GM19372 (cell line): ENCODE measurements at regions not wholly inside any gene's neighbourhood (a gene's known extent, or its start where the extent isn't known, plus 50 kb on each side); places are given as distances from the start of the nearest gene placed in this dataset.

Experiments
- ATAC-seq: cut with Tn5 transposase; IDR thresholded peaks from one replicate; pipeline ENCODE4 v1.9.1; 2021; ENCODE audit warnings: mild to moderate bottlenecking, low read depth, moderate library complexity; ENCODE audit not compliant: unreplicated experiment

DNA sequence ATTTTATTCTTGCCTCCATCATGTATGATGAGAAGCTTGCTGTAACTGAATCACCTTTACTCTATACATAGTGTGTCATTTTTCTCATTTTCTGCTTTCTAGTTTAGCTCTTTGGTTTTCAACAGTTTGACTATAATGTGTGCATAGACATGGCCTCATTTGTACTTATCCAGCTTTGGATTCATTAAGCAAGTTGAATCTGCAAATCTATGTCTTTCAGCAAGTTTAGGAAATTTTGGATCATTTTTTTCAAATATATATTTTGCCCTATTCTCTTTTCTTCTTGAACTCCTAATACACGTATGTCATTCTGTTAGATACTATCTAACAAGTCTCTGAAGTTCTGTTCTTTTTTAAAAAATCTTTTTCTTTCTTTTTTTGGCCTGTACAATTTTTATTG lies 57.8 kb downstream of the PRLHR start:
- ATAC-seq: no peak

DNA sequence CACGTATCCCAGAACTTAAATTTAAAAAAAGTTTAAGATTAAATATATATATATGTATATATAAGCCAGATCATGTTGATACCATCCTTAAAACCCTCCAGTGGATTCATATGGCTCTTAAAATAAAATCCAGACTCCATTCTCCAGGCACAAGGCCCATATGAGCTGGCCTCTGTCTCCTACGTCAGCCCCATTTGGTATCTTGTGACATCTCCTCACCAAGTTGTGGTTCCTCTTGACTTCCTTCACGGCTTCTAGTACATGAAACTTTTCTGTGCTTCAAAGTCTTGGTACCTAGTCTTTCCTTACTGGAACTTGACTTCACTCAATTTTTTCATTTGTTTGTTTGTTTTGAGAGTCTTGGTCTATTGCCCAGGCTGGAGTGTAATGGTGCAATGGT lies 61.3 kb downstream of the PRLHR start:
- ATAC-seq: no peak

DNA sequence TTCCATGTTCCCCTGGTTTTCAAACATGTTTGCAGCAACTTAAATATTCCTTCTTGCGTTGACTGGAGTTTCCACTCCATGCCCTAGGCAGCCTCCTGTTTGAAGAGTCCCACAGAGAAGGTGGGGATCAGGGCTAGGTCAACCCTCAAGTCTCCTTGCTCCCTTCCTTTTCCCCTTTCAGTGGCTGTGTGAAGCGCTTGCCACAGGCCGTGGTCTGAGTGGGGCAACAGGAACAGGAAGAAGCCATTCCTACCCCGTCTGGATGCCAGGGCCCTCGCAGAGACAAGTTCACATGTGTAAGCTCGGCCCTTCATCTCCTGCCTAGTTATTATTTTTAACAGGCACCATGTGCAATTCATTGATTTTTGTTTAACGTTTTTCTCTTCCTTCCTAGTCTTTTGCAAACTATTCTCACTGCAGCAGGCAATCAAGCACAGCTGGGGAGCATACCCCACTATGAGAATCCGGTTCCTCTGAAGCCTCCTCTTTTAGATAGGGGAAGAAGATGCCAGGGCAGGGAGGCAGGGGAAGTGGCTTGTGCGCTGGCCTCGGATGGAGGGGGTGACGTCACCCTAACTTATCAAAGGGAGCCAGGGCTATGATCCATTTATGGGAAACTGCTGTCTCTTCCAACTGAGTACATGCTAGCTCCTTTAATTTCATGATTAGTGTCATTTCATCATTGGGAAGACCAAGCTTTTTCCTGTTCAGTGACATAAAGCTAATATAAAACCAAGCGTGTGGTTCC lies 64.2 kb downstream of the PRLHR start:
- no peak for ATAC-seq

DNA sequence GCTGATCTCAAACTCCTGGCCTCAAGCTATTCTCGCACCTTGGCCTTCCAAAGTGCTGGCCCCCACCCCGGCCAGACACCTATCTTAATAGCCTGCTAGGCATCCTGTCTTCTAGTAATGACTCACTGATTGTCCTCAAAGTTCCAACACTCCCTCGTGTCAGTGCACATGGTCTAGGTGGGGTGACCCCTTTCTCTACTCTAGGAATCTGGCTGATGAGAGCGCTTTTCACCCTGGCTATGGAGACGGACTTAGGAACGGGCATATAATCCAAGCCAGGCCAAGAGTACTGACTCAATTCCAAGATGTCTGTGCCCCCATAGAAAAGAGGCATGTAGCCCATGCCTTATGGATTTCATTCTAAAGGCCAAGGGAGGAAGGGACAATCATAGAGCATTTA lies 67.0 kb downstream of the PRLHR start:
- no peak for ATAC-seq

DNA sequence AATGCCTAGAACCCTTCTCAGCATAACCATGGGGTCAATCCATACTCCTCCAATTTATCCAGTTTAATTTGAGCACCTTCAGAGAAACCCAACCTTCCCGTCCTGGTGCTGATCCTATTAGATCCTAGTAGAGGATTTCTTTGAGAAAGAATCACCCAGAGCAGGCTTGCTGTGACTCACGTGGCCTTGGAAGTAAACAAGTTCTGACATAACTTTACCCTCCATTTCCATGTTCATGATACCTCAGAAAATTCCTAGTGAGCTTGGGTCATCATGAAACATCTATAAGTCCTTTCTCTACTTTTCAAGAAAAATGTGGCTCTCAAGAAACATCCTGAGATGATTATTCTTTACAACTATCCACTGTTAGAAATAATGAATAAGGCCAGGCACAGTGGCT lies 71.7 kb downstream of the PRLHR start:
- no peak for ATAC-seq

DNA sequence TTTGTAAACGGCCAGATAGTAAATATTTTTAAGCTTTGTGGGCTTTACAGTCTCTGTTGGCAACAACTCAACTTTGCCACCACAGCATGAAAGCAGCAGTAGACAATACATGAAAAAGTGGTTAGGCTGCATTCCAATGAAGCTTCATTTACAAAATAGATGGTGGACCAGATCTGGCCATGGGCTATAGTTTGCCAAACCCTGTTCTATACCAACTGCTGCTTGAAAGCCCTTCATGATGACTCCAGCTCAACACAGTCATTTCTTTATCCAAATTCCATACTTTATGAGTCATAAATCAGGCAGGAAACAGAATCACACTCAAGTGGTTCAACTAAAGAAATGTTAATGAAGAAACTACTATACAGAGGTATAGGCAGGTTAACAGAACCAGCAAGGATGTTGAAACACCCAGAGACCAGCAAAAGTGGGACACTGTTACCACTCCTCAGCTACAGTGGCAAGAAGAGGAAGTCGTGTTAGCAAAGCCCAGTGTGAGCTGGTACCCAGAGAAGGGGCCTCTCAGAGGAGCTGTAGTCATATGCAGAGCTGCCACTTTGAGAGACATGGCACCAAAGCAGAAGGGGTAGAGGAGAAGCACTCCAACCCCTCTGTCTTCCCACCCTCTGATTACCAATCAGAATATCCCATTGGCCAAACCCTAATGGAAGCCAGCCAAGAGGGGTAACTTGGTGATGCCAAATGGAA lies 72.5 kb downstream of the PRLHR start:
- ATAC-seq: no peak

DNA sequence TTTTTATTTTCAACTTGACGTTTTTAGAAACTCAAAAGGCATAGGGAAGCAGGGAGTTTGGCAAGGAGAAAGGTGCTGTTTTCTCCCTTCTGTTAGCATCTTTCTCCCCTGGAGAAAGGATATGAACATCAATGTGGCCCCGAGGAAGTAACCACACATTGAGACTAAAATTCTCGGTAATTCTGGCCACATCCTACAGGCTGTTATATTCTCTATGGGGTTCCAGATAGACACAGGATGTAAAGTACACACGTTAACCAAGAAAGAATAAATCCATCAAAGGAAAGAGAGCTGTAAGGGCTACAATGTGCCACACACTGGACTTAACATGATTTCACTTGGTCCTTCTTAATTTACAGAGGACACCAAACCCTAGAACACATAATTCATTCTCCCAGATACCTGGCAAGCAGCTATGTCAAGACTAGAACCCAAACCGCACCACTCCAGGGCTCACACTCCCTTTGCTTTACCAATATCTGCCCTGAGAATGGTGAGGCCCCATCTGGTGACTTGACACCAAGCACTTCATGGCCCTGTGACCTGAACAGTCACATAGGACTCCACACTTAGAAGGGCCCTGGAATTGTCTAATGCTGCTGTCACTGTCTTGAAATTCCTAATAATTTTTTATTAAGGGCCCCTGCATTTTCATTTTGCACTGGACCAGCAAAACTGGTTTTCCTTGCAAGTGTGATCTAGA lies 73.9 kb downstream of the PRLHR start:
- ATAC-seq: no peak

DNA sequence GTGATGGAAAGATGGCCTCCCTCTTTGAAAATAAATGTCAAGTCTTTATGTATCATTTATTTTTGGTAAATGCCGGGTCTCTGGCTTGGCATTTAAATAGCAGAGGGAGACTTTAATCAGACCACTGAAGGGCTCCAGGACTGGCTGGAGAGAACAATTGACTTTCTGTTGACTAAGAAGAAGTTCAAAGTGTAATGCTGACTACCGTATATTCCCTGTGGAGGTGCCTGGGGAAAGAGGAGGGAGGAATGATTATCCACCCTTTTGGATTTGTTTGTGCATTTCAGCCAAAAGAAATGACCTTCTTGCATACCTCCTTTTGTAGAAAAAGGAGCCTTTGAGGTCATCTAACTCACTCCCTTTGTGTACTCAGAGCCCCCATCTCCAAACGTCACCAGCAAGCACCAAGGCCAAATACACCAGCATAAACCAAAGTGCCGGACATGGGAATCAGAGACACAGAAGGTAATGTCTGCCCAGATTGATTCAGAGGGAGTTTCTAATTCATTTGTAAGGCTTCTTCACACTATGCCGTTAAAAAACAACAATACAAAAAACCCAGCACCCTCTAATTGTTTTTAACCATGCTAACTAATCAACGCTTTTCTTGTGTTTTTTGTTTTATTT lies 75.2 kb downstream of the PRLHR start:
- ATAC-seq: no peak

DNA sequence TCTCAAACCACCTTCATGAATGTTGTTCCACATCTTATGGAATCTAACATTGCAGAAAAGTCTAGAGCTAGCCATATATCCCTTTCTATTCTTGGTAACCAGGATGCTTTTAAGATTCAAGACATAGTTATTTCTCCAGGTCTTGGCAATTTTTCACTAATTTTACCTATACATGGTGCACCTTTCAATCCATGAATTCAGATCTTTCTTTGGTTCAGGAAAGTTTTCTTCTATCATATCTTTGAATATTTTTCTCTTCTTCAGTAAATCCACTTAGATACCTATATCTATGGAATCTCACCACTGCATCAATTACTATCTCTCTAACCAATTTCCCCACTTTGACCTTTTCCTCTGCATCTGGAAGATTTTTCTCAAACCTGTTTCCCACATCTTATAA lies 77.4 kb downstream of the PRLHR start:
- no peak for ATAC-seq

DNA sequence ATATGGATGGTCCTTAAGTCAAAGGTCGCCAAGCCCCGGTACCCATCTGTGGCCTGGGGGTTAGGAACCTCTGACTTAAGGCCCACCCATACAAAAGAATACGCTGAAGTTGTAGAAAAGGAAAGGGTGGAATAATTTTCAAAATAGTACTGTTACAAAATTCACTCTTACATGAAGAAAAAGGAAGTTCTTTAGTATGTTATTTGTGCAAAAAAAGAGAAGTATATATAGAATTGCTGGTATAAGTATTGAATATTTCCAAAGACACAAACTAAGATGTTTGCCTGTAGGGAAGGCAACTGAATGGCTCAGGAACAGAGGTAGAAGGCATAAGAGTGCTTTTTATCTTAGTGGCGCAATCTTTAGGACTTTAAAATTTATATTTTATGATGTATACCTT lies 78.7 kb downstream of the PRLHR start:
- no peak for ATAC-seq

DNA sequence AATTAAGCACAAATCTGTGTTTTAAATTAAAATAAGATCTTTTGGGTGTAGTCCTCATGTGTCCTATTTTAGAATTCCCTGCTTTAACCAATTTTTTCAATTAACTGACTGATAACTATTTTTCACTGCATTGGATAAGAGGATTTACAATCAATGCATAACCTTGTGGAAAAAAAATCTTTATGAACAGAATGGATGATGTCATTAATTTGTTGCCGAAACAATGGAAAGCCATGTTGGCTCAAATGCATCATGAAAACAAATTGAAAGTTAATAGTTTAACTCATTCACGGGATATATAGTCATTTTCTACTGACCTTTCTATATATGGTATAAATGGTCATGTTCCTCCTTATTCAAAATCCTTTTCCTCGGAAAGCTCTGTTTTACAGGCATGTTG lies 82.3 kb downstream of the PRLHR start:
- no peak for ATAC-seq

DNA sequence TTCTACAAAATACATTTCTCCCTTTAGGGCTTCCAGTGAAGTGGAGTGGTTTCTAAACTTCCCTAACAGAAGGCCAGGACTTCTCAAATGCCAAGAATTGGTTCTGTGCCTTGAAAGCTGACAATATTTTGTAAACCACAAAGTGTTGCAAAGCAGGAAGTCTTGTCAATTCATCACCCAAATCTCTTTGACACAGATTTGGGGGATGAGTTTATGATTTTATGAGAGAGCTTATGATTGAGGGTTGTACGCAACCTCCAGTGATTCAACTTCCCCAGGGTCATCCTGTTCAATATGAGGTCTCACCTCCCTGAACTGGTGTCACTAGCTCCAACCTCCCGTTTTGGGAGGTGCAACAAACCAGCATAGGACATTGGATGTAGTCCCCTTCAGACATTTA lies 83.7 kb downstream of the PRLHR start:
- ATAC-seq: no peak

DNA sequence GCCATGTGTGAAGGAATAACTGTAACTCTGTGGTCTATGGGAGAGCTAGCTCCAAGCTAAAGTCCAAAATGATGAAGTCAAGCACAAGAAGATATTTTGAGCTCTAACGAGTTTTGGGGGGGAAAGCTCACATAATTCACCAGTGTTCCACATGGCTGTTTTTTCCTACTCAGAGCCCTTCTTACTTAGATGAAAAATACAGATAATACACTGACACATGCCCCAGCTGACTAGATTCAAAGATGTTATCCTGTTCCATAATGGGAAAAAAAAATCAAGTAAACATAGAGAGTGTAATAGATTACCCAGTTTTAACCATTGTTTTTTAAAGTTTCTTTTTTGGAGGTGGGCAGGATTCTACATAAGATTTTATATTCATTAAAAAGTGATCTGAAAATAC lies 86.6 kb downstream of the PRLHR start:
- ATAC-seq: no peak

DNA sequence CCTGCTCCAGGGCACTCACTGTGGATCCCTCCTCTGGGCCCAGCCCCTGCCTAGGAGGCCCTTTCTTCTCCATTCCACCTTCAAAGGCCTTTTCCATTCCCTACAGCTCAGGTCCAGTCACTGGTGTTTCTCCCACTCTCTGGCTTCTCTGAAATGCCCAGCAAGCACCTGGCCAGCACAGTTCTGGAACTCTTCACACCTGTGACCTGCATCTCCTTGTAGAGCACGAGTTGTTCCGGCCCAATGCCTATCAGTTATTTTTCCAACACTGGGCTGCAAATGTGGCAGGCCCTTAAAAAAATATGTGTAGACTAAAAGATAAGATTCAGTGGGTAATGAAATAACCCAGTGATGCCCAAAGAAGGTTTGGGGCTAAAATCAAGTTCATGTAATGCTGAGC lies 87.1 kb downstream of the PRLHR start:
- ATAC-seq: no peak

DNA sequence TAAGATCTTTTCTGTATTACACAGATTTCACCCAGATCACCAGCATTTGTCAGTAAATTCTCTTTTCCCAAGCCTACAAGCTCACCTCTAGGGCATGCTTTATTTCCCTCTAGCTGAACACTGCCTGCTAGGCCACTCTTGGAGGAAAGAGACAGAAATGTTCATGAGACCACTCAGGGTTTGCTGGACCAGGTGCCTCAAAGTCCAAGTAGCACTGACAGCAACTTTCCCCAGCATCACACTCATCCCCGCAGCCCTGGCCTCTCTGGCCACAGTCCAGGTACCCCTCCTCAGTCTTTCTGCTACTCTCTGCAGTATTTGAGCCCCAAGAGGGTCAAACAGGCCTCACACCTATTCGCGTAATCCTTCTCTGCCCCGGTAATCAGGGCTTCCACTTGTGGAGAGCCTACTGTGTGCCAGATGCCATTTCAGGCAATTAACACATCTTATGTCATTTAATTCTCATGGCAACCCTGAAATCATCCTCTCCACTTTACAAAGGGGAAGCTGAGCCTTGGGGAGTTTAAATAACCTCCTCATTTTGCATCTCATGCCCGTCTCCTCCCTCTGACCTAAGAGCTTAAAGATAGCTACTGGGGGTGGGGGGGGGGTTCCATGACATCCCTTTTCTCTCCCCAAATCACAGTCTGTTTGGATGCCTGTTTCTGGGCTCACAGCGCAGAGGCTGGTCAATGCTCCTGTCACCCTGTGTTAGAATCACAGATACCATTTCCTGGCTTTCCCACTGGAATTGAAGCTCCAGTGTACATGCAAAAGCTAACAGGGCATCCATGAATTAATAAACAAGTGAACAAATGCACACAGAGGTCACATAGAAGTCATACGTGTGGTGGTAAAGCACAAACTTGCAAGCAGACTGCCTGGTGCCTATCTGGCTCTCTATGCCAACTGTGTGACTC lies 88.5 kb downstream of the PRLHR start:
- ATAC-seq: no peak

DNA sequence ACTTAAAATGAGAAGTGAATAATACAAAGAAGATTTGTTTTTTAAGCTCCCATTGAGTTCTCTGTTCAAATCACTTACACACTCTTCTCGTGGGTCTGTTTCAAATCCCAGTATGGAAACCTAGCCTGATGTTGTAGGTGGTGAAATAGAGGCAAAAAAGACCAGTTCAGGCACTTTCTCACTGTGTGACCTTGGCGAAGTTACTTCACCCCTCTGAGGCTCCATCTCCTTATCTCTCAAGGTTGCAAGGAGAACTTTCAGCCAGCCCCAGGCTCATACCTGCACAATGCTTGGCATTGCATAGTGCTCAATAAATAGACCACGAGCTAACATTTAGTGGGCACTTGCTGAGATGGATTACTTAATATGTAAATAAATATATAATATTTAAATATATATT lies 90.1 kb downstream of the PRLHR start:
- ATAC-seq: no peak

DNA sequence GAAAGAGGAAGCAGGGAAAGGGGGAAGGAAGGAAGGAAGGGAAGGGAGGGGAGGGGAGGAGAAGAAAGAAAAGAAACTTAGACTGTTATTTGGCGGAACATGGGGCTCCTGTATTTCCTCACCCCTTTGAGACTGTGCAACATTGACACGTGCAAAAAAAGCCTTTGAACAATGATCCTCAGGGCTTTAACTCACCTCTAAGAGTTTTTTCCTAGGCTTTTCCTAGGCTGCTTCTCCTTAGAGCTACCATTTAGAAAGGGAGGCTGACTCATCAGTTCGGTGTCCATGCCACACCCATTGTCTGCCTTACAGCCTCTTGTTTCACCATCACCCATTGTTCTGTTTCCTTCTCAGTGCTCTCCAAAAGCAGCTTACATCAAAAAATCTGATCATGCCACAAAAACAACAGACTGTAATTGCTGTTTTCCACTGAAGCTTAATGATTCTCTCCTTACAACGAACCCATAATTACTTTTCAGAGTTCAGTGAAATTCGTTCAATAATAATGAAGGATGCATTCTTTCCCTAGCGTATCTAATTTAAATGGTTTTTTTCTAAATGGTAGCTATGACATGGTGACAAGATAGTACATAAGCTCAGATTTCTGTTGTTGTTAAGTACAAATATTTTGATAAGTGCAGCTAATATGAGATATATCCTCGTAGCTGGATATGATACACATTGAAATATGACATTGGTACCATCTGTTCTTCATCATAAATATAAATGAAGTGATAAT lies 90.8 kb downstream of the PRLHR start:
- no peak for ATAC-seq

DNA sequence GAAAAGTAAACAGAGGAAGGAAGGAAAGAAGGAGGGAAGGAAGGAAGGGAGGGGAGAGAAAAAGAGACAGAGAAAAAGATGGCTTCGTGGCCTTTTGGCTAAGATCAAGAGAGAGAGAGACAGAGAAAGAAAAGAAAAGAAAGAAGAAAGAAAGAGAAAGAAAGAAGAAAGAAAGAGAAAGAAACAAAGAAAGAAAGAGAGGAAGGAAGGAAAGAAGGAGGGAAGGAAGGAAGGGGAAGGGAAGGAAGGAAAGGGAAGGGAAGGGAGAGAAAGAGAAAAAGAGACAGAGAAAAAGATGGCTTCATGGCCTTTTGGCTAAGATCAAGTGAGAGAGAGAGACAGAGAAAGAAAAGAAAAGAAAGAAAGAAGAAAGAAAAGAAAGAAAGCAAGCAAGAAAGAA lies 91.4 kb downstream of the PRLHR start:
- ATAC-seq: no peak

DNA sequence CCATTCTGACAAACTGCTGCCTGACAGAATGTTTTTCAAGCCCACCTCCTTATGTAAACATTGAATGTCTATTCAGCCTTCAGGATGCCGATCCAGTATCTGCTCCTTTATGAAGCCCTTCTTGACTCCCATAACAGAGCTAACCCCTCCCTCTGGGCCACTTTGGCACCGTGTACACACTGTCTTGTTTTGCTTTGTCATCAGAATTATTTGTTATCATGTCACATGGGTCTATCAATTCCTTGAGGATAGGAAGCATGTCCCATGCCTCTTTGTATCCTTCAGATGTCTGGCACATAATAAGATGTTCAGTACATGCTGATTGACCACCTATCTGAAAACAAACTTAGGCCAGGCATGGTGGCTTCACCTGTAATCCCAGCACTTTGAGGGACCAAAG lies 92.3 kb downstream of the PRLHR start:
- no peak for ATAC-seq
